Activated T-cell treated with anti-CD3 and anti-CD28 coated beads for 1 hour (primary cell): ENCODE measurements at regions not wholly inside any gene's neighbourhood (a gene's known extent, or its start where the extent isn't known, plus 50 kb on each side); places are given as distances from the start of the nearest gene placed in this dataset.
"Not testable (repeated sequence)": the region's sequence is repeated elsewhere in the genome, so short reads cannot be mapped to it uniquely, and the experiment has no call there.

Experiments
- DNase-seq: peaks from one replicate; pipeline ENCODE4 v3.0.0-alpha.2; 2020; ENCODE audit warnings: low read depth

- no peak for DNase-seq
These were observed 491.1 kb downstream of the UTRN start for GRCh38 chr6:144776031-144776819.

GRCh38 chr6:144777249-144777648, 492.1 kb downstream of the UTRN start:
- no peak for DNase-seq

GRCh38 chr6:144778056-144778455, 492.9 kb downstream of the UTRN start:
- DNase-seq: no peak

GRCh38 chr6:144778773-144779492, 493.8 kb downstream of the UTRN start:
- no peak for DNase-seq

- DNase-seq: no peak
These were observed 496.7 kb downstream of the UTRN start for GRCh38 chr6:144781836-144782235.

GRCh38 chr6:144782634-144783033, 497.5 kb downstream of the UTRN start:
- no peak for DNase-seq

GRCh38 chr6:144785056-144785455, 499.9 kb downstream of the UTRN start:
- no peak for DNase-seq

GRCh38 chr6:144786825-144787224, 501.7 kb downstream of the UTRN start:
- no peak for DNase-seq

- DNase-seq: no peak
These were observed 508.6 kb downstream of the UTRN start for GRCh38 chr6:144793744-144794143.

- DNase-seq: not testable (repeated sequence)
These were observed 509.9 kb downstream of the UTRN start for GRCh38 chr6:144795022-144795421.

- DNase-seq: no peak
These were observed 510.9 kb downstream of the UTRN start for GRCh38 chr6:144796070-144796469.

- DNase-seq: no peak
These were observed 512.9 kb downstream of the UTRN start for GRCh38 chr6:144797881-144798589.

GRCh38 chr6:144804246-144804790, 519.2 kb downstream of the UTRN start:
- DNase-seq: no peak

GRCh38 chr6:144805049-144805448, 519.9 kb downstream of the UTRN start:
- DNase-seq: no peak

GRCh38 chr6:144806222-144806621, 521.1 kb downstream of the UTRN start:
- no peak for DNase-seq

GRCh38 chr6:144809120-144809519, 524.0 kb downstream of the UTRN start:
- DNase-seq: no peak

- no peak for DNase-seq
These were observed 524.8 kb downstream of the UTRN start for GRCh38 chr6:144809969-144810368.

- no peak for DNase-seq
These were observed 526.0 kb downstream of the UTRN start for GRCh38 chr6:144811140-144811539.

GRCh38 chr6:144816936-144817335, 531.8 kb downstream of the UTRN start:
- no peak for DNase-seq

GRCh38 chr6:144820270-144820669, 535.1 kb downstream of the UTRN start:
- DNase-seq: no peak

GRCh38 chr6:144823131-144823530, 538.0 kb downstream of the UTRN start:
- no peak for DNase-seq

GRCh38 chr6:144824018-144824417, 538.9 kb downstream of the UTRN start:
- no peak for DNase-seq
